HG03432 (cell line): ENCODE measurements at regions not wholly inside any gene's neighbourhood (a gene's known extent, or its start where the extent isn't known, plus 50 kb on each side); places are given as distances from the start of the nearest gene placed in this dataset.
A peak's percentile ranks its signal among the peaks of the same experiment; 100 is the strongest.

Experiments
- ATAC-seq: cut with Tn5 transposase; IDR thresholded peaks from one replicate; pipeline ENCODE4 v1.9.1; 2021; ENCODE audit warnings: mild to moderate bottlenecking, moderate library complexity; ENCODE audit not compliant: unreplicated experiment

DNA sequence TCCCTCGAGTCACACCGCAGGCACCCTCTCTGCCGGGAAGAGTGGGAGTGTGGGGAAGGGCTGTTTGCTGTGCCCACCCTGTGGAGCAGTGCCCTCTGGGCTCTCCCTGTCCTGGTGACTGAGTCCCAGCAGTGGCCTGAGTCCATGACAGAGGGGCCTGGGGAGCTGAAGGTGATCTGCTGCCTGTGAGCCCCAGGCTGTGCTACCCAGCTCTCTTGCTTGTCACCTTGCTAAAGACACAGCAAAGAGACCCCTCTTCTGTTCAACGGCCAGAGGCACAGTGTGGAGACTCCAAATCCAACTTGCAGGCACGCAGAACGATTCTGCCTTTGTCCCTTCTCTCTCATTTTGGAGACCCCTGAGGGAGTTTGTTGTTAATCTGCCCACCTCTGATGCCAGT, 232.6 kb downstream of the OPA1 start:
- no peak for ATAC-seq

DNA sequence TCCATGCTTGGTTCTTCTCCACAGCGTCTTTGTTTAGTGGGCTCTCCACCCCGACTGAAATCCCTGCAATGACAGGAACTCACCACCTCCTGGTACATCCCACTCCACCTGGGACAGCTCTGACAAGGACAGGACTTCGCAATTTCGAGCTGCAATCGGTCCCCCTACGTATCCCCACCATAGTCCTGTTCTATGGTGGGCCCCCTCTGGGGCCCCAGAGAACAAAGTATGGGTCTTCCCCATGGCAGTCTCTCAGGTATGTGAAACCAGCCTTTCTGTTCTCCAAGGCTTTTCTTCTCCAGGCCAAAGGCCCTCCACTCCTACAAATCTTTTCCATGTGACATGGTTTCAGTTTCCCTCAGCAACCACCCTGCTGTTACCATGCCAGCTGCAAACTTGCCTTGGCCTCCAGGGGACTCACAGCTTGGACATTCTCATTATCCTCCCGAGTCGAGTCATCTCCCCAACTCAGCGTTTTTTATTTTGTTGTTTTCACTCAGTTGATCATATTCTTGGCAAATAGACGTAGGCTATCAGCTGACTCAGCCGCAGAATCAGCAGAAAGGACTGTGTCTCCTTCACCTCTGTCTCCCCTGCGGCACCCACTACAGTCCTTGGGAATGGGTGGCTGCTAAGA, 233.3 kb downstream of the OPA1 start:
- ATAC-seq: no peak

DNA sequence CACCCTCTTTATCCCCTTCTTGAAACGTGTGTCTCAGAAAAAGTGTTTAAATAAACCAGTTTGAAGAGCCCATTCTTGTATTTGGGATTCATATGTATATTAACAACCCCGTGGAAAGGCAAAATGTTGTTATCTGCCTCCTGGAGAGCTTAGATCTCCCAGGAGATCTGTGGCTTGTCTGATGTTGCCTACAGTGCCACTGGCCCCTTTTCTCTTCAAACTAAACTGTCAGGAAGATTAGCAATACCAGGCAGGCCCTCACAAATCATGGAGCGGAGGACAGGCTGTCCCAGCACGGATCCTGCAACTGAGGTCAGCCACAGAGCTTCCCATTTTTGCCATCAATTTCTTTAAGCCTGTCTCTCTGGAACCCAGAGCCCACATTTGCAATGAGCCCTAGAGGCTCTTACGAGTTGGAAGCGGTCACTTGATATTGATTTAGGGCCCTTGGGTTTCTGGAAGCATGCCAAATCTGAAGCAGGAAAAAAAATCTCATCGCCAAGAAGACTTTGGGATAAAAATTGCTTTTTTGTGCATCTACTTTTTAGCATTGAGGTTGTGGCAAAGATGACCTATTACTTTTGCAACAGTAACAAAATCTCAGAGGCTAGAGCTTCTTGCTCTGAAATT, 234.1 kb downstream of the OPA1 start:
- no peak for ATAC-seq

DNA sequence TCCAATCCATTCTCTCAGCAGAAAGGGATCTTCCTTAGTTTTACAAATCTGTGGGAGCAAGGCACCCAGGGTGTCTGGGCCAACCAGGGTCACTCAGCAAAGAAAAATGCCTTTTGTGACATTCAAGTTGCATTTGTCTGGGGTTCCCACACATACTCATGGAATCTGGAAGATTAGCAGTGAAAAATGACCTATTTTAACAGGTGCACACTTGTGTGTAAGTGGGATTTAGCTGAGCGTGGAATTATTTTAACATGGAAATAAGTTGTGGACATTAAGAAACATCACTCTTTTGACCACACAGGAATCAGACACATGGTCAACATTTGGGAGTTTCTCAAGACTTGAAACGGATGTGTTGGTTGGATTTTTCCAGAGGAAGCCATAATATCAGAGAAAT, 234.9 kb downstream of the OPA1 start:
- no peak for ATAC-seq

DNA sequence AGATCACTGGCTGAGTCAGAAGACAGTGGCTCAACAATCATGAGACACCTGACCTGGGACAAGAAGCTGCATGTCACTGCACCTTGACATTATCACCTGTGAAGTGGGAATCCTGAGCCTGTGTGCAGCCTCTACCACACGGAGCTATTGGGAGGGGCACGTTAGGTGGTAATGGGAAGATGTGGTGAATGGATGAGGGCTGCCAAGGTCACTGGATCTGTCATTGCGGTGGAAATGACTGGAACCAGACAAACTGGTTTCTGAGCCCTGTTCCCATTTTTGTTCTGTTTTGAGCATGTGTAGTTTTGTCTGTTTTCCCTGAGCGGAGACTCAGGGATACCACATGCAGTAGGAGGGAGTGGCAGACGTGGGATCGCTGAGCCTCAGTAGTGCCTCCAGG, 235.5 kb downstream of the OPA1 start:
- no peak for ATAC-seq

DNA sequence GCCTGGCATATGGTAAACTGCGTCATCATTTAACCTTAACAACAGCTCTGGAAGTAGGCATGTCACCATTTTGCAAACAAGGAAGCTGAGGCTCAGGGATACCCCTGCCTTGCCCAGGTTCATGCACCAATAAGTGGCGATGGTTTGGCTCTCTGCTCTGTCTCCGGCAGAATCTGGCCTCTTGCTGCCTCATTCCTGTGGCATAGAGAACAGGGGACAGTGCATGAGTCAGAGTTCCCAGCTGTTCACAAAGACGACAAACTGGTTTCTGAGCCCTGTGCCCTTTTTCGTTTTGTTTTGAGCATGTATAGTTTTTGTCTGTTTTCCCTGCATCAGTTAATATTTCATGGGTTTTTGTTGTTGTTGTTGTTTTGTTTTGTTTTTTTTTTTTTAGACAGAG, 236.8 kb downstream of the OPA1 start:
- no peak for ATAC-seq

DNA sequence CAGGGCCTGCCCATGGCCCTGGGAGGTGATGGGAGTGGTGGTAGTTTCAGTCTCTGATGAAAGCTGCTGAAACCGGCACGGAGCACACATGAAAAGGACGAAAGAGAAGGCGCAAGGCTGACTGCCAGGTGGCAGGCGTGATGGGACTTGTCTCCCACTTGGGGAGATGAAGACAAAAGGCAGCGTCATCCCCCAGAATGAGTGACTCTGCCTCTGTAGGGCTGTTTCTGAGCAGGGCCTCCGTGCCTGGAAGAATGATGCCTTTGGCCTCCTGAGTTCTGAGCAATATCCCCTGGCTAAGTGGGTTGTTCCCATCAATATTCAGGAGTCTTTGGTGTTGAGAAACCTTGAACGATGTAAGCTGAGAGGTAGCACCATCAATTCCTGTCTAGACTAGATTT, 237.8 kb downstream of the OPA1 start:
- ATAC-seq: no peak

DNA sequence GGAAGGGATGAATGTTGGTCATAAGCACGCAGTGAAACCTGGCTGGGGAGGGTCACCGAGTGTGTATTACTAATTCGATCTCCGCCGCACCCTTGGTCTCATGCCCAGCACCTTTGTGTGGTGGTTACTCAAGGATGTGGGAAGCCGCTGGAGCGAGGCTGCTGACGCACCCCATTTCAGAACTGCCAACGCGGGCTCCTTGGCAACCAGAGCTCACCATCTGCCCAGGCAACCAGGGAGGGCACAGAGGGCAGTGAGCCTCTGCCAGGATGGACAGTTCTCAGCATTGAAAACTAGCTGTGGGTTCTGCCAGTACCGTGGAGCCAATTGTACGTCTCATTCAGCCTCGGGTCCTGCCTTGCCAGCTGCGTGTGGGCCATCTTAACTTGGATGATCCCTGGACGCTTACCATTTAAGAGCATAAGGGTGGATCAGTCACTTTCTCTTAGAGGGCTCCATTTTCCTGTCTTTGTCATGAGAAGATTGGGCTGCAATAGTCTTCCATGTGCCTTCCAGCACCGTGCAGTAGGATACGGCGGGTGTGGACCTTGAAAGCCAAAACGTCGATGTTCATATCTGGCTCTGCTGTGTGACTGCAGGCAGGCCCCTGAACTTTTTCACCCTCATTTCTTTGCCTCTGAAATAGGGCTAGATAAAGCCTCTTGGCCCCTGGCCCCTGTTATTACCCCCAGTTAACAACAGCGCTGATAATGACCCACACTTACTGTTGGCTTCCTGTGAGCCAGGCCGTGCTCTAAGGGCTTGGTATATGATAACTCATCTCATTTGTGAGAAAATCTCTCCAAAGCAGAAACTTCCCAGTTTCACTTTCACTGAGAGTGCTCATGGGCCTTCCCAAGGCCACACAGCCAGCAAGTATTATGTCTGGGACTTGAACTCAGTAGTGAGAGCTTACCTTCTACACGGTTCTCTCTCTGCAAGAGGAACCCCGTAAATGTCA, 238.8 kb downstream of the OPA1 start:
- ATAC-seq: peak; percentile 73

DNA sequence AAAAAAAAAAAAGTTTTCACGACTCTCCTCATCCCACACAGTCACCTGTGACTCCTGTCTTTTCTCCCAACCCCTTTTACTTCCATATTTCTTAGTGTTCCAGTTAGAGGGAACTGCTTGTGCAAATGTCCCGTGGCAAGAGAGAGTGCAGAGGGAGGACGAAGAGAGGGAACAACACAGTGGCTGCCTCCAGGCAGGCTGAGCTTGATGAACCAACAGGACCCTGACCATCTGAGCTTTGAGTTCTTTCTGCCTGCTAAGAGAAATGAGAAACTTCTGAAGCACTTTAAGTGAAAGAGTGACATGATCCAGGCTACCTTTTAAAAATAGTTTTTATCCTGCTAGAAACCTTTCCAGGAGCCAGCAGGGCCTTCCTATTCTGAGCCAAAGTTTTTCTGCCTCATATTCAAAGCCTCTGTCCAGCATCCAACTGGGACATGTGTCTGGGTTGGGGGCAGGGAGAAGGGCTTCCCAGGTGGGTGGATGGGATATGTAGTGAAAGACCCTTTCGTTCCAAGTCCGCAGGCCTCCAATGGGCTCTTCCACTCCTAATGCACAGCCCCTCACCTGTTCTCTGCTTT, 239.9 kb downstream of the OPA1 start:
- no peak for ATAC-seq

DNA sequence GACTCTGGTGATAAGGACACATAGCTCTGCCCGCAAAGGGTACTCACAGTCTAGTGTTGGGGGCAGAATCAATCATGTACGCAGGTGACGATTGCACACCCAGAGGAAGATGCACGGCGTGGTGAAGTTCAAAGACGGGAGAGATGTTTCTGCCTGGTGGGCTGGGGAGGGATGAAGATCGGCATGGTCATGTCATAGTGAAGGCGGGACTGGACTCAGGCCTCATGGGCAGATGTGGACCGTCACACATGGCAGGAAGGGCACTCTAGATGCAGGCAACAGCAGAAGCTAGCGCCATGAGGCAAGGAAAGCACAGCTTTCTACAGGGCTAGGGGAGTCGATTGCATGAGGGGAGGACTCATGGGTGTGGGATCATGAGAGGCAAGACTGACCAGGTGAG, 240.6 kb downstream of the OPA1 start:
- no peak for ATAC-seq

DNA sequence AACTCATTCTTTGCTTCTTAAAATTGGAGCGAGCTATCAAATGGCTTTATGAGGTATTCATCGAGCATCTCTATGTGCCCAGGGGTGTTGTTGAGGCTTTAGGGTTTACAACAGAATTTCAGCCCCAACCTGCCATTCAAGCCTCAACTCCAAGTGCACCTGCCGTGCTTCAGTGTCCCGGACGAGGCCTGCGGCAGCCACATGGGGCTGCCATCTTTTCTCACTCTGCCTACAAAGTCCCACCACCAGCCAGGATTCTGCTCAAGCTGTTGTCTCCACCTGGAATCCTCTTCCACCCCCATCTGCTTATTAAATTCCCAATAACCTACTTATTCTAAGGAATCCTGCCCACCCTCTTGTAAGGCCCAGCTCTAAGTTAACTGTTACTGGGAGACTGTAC, 242.4 kb downstream of the OPA1 start:
- no peak for ATAC-seq

DNA sequence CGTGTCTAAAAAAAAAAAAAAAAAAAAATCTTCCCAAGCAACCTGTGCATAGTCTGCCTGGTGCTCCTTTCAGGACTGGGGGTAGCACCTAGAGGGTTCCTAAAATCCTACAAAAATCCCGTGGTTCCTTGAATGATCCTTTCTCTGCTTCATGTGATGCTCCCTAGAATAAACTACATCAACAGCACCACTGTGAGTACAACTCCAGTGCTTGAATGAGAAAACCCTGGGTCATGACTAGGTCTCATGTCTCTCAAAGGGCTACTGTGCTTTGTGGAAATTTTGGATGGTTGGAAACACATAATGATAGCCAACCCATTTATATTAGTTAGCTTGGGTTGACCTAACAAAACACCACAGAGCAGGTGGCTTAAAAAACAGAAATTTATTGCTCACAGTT, 243.5 kb downstream of the OPA1 start:
- ATAC-seq: no peak

DNA sequence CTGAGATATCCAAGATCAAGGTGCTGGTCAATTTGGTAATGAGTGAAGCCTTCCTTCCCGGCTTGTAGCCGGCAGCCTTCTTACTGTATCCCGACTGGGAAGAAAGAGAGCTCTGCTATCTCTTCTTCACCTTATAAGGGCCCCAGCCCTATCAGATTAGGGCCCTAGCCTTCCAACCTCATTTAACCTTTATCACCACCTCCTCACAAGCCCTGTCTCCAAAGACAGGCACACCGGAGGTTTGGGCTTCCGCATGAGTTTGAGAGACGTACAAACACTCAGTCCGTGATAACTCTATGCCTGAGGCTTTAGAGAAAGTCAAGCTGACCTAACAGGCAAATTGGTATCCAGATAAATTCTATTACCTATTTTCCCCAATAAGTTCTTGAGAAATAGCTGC, 243.9 kb downstream of the OPA1 start:
- no peak for ATAC-seq

DNA sequence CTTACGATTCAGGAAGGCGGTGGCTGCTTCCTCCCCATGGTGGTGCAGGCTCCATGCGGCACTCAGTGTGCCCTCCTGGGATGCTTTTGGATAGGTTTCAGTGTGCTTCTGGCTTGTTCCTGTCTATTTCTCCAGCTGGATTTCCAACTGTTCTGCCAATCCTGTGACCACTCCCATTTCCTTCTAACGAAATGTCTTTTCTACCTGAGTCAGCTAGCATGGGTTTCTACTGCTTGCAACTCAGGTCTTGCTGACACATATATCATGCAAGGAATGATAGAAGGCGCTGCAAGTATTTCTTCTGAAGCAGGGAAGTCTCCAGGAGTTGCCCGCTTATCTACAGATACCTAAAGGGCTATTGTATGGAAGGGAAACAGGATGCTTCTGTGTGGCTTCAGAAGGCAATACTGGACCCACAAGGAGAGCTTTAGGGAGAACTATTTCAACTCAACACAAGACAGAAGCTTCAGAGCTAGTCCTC, 244.4 kb downstream of the OPA1 start:
- ATAC-seq: no peak

DNA sequence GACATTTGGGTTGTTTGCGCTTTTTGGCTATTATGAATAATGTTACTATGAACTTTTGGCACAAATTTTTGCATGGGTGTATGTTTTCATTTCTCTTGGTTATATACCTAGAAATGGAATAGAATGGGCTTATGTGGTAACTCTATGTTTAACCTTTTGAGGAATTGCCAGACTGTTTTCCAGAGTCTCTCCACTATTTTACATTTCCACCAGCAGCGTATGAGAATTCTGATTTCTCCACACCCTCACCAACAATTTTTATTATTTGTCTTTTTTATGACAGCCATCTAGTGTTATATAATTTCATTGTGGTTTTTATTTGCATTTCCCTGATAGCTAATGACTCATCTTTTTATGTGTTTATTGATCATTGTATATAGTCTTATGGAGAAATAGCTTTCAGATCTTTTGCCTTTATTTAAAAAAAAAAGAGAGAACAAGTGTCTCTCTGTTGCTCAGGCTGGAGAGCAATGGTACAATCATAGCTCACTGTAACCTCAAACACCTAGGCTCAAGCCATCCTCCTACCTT, 247.2 kb downstream of the OPA1 start:
- ATAC-seq: no peak

DNA sequence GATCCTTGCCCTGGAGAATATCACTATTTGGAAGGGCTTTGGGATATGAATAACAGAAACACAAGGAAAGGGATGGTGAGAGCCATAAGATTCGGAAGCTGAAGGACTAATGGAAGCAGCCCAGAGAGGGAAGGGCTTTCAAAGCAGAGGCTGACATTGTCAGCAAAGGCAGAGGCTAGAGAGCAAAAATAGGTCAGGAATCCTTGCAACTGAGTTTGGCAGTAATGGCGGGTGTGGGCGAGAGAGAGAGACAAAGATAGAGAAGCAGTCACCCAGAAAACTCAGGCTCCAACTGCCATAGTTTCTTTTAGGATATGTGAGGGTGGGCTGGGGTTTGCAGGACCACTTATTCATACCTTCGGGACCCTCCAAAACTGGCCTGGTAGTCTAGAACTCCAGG, 248.6 kb downstream of the OPA1 start:
- no peak for ATAC-seq

DNA sequence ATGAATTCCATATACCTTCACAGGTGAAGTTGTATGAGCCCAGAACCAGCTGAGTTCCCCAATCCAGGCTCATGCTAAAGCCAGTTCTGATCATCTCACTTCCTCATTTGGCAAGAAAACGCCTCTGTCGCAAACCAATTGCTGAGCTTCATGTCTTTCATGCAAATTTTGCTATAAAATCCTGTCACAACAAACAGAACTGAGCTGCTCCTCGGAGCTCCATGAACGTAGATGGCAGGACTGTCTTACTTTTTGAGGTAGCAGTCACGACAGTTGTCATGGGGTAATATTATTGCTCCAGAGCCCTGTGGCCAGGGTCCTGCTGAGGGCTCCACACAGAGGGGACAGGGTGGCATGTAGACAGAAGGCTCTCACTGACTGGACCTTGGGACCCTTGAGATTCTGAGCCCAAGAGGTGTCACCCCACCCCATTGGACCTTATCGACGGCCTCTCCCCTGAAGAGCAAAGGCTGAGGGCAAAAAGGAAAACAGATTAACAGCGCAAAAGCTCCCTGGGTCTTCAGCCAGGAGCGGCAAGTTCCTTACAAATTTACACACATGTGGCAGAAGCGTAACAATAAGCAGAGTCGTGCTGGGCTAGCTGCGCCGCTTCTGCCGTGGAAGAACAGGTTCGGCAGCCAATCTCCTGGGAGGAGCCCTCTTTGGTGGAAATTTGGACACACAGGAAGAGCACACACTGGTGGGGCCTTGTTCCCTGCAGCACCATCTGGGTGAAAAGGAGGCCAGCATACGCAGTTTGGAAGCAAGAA, 249.2 kb downstream of the OPA1 start:
- ATAC-seq: peak; percentile 61

DNA sequence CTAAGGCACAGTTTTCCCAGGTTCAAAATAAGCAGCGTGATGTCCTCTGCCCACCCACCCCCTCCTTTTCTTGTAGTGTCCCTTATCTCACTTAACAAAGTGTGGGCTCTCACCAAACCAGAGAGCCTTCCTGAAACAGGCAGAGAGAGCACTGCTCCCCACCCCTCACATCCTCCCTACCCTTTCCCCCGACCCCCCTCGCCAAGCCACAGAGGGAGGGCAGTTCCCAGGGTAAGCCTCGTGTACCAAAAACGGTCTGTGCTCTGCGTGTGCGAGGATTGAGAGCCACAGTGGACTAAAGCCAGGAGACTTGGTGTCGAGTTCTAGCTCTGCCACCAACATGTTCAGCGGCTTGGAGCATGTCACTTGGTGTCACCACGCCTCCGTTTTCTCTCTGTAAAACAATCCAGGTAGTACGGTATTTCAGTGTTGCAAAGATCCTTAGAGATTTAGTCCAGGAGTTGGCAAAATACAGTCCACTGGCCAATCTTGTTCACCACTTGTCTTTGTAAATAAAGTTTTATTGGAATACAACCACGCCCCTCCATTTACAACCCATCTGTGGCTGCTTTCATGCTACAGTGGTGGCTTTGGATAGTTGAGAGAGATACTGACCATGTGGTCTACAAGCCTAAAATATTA, 249.9 kb downstream of the OPA1 start:
- no peak for ATAC-seq

DNA sequence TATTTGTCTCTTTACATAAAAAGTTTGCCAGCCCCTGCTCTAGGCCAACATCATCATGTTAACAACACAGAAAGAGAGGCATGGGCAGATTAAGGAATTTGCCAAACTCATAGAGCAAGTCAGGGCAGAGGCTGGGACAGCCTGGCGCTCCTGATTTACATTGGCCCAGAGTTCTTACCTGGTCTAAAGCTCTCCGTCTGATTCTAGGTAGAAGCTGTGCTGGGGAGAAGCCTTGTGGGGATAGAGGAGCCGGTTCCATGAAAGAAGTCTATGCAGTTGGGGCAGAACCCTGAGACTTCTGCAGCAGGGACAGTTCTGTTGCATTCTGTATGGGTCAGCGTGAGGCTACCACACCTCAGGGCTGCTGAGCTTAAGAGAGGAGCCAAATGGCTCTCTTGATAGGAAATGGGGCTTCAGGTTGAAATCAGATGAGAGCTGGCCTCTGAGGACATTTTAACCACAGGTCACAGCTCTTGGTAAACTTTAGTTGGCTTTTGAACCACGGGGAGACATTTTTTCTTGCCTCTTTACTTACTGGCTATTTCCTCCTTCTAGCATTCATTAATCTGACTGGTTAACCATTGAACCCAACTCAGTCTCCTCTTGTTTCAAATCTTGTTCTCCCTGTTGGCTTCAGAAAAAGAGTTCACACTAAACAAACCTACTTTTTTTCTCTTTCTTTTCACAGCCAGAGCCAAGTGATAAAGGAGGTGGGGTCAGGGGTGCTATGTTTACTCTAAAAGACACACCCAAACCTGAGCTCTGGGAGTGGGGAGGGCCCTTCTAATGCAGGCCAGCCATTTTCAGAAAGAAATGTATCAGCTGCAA, 250.7 kb downstream of the OPA1 start:
- ATAC-seq: peak; percentile 52
